ENCODE measurements at regions not wholly inside any gene's neighbourhood (a gene's known extent, or its start where the extent isn't known, plus 50 kb on each side); places are given as distances from the start of the nearest gene placed in this dataset.
A peak's percentile ranks its signal among the peaks of the same experiment; 100 is the strongest.

DNA sequence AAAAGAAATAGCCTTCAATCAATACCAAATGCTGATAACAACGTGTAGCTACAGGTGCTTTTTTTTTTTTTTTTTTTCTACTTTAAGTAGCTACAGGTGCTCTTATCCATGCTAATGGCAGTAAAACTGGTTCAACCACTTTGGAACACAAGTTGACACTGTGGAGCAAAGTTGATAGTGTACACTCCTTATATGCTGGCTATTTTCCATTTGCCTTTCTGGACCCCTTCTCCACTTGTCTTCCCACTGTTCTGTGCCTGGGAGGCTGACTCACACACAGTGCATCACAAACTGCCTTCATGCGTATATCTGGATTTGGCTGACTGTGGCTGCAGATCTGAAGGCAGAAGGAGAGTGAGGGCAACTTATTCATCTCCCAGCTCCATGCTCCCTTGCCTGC is 247.9 kb downstream of the MSX2 start:
- no peaks in the 10 kb centered on the region for H3K36me3 ChIP-seq
- ATAC-seq, result no peak
- no peak for DNase-seq
- no peaks in the 10 kb centered on the region for H3K4me1 ChIP-seq
- intact Hi-C loops (cut with DNase I), result no loop called here
- WGBS (ENCODE audit: insufficient coverage, low coverage, low lambda C conversion rate, missing lambda C conversion rate), result 0% methylated on average over 1 of the region's 2 CpGs
- no peaks in the 10 kb centered on the region for H3K9me3 ChIP-seq
- no peak for TF ChIP-seq POLR2A (IDR thresholded peaks at IDR 0.05)
- TF ChIP-seq, protein P1, sequence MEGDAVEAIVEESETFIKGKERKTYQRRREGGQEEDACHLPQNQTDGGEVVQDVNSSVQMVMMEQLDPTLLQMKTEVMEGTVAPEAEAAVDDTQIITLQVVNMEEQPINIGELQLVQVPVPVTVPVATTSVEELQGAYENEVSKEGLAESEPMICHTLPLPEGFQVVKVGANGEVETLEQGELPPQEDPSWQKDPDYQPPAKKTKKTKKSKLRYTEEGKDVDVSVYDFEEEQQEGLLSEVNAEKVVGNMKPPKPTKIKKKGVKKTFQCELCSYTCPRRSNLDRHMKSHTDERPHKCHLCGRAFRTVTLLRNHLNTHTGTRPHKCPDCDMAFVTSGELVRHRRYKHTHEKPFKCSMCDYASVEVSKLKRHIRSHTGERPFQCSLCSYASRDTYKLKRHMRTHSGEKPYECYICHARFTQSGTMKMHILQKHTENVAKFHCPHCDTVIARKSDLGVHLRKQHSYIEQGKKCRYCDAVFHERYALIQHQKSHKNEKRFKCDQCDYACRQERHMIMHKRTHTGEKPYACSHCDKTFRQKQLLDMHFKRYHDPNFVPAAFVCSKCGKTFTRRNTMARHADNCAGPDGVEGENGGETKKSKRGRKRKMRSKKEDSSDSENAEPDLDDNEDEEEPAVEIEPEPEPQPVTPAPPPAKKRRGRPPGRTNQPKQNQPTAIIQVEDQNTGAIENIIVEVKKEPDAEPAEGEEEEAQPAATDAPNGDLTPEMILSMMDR (IDR thresholded peaks at IDR 0.05), result no peak
- H3K4me3 ChIP-seq, result no peak overlapping the region
- H3K27me3 ChIP-seq, result no peaks in the 10 kb centered on the region
- H3K27ac ChIP-seq, result no peak overlapping the region

DNA sequence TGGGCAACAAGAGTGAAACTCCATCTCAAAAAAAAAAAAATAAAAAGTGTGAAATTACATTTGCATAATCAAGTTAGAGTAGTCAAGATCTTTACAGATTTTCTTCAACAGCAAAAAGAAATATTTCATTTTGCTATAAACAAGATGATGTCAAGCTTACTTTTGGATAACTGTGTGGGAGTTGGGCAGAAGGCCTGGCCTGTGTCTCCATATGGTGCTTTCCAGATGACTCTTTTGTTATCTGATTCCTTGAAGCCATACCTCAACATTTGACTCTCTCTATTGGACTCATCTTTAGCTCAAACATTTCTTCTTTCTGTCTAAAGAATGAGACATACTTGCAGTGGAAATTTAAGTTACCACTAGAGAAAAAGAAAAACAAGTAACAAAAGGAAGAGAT is 246.8 kb downstream of the MSX2 start:
- H3K4me1 ChIP-seq, result no peaks in the 10 kb centered on the region
- H3K36me3 ChIP-seq, result no peaks in the 10 kb centered on the region
- intact Hi-C loops (cut with DNase I), result no loop called here
- ATAC-seq (no peak), DNase-seq (no peak)
- H3K4me3 ChIP-seq, result no peak overlapping the region
- TF ChIP-seq, protein P1 (IDR thresholded peaks at IDR 0.05), result no peak
- no peak for TF ChIP-seq POLR2A (IDR thresholded peaks at IDR 0.05)
- H3K27ac ChIP-seq, result no peak overlapping the region
- H3K9me3 ChIP-seq, result peaks cover 0 to 9% (median 0%) of the 10 kb centered on the region in 4 donors
- H3K27me3 ChIP-seq, result no peaks in the 10 kb centered on the region

DNA sequence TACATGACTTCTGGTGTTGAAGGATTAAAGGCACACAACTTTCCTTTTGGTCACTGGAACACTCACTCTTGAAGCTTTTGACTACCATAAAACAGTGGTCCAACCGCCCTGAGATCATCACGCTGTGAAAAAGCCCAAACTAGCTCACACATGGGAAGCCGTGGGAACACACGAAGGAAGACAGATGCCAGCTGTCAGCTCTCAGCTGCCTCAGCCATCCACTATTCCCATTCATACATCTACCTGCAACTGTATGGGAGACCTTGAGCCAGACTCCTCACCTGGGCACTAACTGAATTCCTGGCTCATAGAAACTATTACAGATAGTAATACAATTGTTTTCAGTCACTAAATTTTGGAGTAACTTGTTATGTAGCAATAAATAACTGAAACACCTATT is 246.1 kb downstream of the MSX2 start:
- no peak for DNase-seq
- Histone ChIP-seq H3K36me3 (no peaks in the 10 kb centered on the region), H3K4me3 (no peak overlapping the region), H3K9me3 (peaks cover 0 to 13% (median 0%) of the 10 kb centered on the region in 4 donors), H3K4me1 (no peaks in the 10 kb centered on the region), H3K27ac (no peak overlapping the region), H3K27me3 (no peaks in the 10 kb centered on the region)
- intact Hi-C loops (cut with DNase I), result no loop called here
- TF ChIP-seq POLR2A (IDR thresholded peaks at IDR 0.05), result no peak
- 82% methylated on average over 4 of the region's 4 CpGs for WGBS (ENCODE audit: insufficient coverage, low coverage, low lambda C conversion rate, missing lambda C conversion rate)
- no peak for ATAC-seq

DNA sequence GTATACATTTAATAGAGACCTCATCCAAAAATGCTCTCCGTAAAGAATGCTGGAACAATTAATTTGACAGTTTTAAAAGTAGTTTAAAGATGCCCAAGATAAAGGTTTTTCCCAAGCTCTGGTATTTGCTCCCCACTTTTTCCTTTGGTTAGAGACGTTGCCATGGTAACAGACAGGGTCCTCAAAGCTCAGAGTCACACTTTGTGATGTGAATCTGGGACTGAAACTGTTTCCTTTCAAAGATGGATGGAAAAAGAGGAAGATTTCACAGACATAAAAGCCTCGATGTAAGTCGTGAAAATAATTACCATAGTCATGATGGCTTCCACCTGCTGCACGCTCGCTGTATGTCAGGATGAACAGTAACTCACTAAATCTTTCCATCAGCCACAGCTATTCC is 229.5 kb downstream of the MSX2 start:
- Histone ChIP-seq H3K27ac (no peak overlapping the region), H3K4me1 (no peaks in the 10 kb centered on the region), H3K27me3 (no peaks in the 10 kb centered on the region), H3K9me3 (no peaks in the 10 kb centered on the region), H3K4me3 (no peak overlapping the region), H3K36me3 (no peaks in the 10 kb centered on the region)
- TF ChIP-seq POLR2A (IDR thresholded peaks at IDR 0.05), result no peak
- TF ChIP-seq, protein P1 (IDR thresholded peaks at IDR 0.05), result no peak
- WGBS (ENCODE audit: insufficient coverage, low coverage, low lambda C conversion rate, missing lambda C conversion rate), result 69% methylated on average over 6 of the region's 6 CpGs
- DNase-seq, result no peak
- ATAC-seq, result no peak
- intact Hi-C loops (cut with DNase I), result loop anchor here in 1 of 2 donors (10.0 kb wide), 1 partner anchor 491 kb away; the partner anchor contains the start of gene DRD1

DNA sequence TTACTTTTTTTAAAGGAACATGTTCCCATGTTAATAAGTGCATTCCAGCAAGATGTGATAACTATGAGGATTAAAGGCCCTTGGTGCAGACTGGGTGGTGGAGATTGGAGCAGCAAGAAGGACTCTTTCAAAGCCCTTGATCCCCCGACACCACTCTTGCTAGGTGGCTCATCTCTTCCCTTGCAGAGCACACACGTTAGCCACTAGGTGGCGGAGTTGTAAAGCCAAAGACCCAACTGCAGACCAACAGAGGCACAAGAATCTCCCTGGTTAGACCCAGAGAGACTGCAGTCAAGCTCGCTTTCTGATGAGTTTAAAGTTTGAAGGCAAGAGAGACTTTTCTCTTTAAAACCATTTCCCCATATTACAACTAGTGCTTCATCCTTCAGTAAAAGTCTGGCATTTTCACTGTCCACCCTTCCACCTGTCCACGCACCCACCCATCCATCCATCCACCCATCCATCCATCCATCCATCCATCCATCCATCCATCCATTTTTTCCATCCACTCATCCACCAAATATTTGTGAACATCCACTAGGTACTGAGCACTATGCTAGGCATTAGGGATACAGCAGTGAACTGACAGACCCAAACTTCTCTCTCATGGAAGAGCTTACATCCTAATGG is 226.9 kb downstream of the MSX2 start:
- 22% methylated on average over 5 of the region's 5 CpGs for WGBS (ENCODE audit: insufficient coverage, low coverage, low lambda C conversion rate, missing lambda C conversion rate)
- DNase-seq (peak in 2 of 3 donors; percentile 42 to 72), ATAC-seq (peak; percentile 95 to 96 (median 96))
- intact Hi-C loops (cut with DNase I), result loop anchor here in 1 of 2 donors (10.0 kb wide), 1 partner anchor 494 kb away; the partner anchor contains the start of gene DRD1
- Histone ChIP-seq H3K9me3 (no peaks in the 10 kb centered on the region), H3K27me3 (no peaks in the 10 kb centered on the region), H3K4me3 (no peak overlapping the region), H3K4me1 (no peaks in the 10 kb centered on the region), H3K27ac (no peak overlapping the region), H3K36me3 (no peaks in the 10 kb centered on the region)
- no peak for TF ChIP-seq POLR2A (IDR thresholded peaks at IDR 0.05)
- TF ChIP-seq, protein P1 (IDR thresholded peaks at IDR 0.05), result peak; percentile 73 to 93 (median 88)

All from right lobe of liver (tissue), 6 donors.